Hepatocyte (in vitro differentiated cells): ENCODE measurements at regions not wholly inside any gene's neighbourhood (a gene's known extent, or its start where the extent isn't known, plus 50 kb on each side); places are given as distances from the start of the nearest gene placed in this dataset.

Experiments used
- DNase-seq: peaks from one replicate; pipeline ENCODE4 v3.0.0-alpha.2; 2016; ENCODE audit warnings: low spot score
- H2AFZ ChIP-seq: fragments of 200-600 bp; sonication (generic); 2 replicates; pipeline ENCODE4 v1.6.0; 2016; ENCODE audit warnings: antibody characterized with exemption, mild to moderate bottlenecking
- H3K27ac ChIP-seq: fragments of 200-600 bp; sonication (generic); 2 replicates; pipeline ENCODE4 v1.5.1; 2016; ENCODE audit warnings: mild to moderate bottlenecking
- H3K27me3 ChIP-seq: fragments of 200-600 bp; sonication (generic); 2 replicates; pipeline ENCODE4 v1.6.1; 2016
- H3K36me3 ChIP-seq: fragments of 200-600 bp; sonication (generic); replicated peaks from 2 replicates; pipeline ENCODE4 v1.5.1; 2016; ENCODE audit warnings: low read depth; ENCODE audit not compliant: insufficient read depth
- H3K4me1 ChIP-seq: fragments of 200-600 bp; sonication (generic); 2 replicates; pipeline ENCODE4 v1.5.1; 2016; ENCODE audit warnings: mild to moderate bottlenecking, moderate library complexity; ENCODE audit not compliant: insufficient read depth
- H3K4me2 ChIP-seq: fragments of 200-600 bp; sonication (generic); 2 replicates; pipeline ENCODE4 v1.6.0; 2016
- H3K4me3 ChIP-seq: fragments of 200-600 bp; sonication (generic); 2 replicates; pipeline ENCODE4 v1.5.1; 2016; ENCODE audit warnings: mild to moderate bottlenecking
- H3K79me2 ChIP-seq: fragments of 200-600 bp; sonication (generic); 2 replicates; pipeline ENCODE4 v1.6.0; 2017; ENCODE audit warnings: mild to moderate bottlenecking
- H3K9me2 ChIP-seq: fragments of 200-600 bp; sonication (generic); replicated peaks from 2 replicates; pipeline ENCODE4 v1.6.0; 2017; ENCODE audit warnings: mild to moderate bottlenecking; ENCODE audit not compliant: insufficient read depth
- H3K9me3 ChIP-seq: fragments of 200-600 bp; sonication (generic); 2 replicates; pipeline ENCODE4 v1.5.1; 2016; ENCODE audit warnings: low read depth, mild to moderate bottlenecking
- H4K20me1 ChIP-seq: fragments of 200-600 bp; sonication (generic); 2 replicates; pipeline ENCODE4 v1.6.0; 2016; ENCODE audit warnings: mild to moderate bottlenecking; ENCODE audit not compliant: insufficient read depth, poor library complexity, severe bottlenecking
- CTCF ChIP-seq: fragments of 200-600 bp; sonication (generic); IDR thresholded peaks from 2 replicates; pipeline ENCODE4 v1.5.1; 2016; ENCODE audit warnings: antibody characterized with exemption, mild to moderate bottlenecking; ENCODE audit not compliant: poor library complexity
- EZH2 ChIP-seq: fragments of 200-600 bp; sonication (generic); IDR thresholded peaks from 2 replicates; pipeline ENCODE4 v1.6.1; 2016; ENCODE audit warnings: antibody characterized with exemption, mild to moderate bottlenecking, borderline replicate concordance
- EZH2phosphoT487 ChIP-seq: fragments of 200-600 bp; sonication (generic); IDR thresholded peaks from one replicate; pipeline ENCODE4 v1.6.1; 2018; ENCODE audit warnings: antibody characterized with exemption, mild to moderate bottlenecking, low read depth, moderate library complexity; ENCODE audit not compliant: unreplicated experiment, severe bottlenecking
- WGBS: methylation state at CpG from one replicate; pipeline ENCODE4 v1.1.6; 2016; ENCODE audit warnings: low lambda C conversion rate; ENCODE audit errors: missing lambda C conversion rate; 5-methylcytosine and 5-hydroxymethylcytosine counted together

GRCh38 chr11:134691985-134692384 is 279.9 kb upstream of the B3GAT1 start:
- WGBS = 67% methylated on average over 6 of the region's 6 CpGs
- TF ChIP-seq EZH2 (no peak), EZH2phosphoT487 (no peak), CTCF (no peak)
- H3K9me2 ChIP-seq = no peaks in the 10 kb centered on the region
- peaks cover 10% of the 10 kb centered on the region for H3K27me3 ChIP-seq
- no peaks in the 10 kb centered on the region for H3K79me2 ChIP-seq
- H3K9me3 ChIP-seq = no peaks in the 10 kb centered on the region
- peak overlapping the region; percentile 32 for H3K4me2 ChIP-seq
- DNase-seq = no peak
- no peaks in the 10 kb centered on the region for H4K20me1 ChIP-seq
- no peak overlapping the region for H3K4me3 ChIP-seq
- peaks cover 4% of the 10 kb centered on the region for H3K4me1 ChIP-seq
- no peak overlapping the region for H3K27ac ChIP-seq
- H3K36me3 ChIP-seq = no peaks in the 10 kb centered on the region
- no peak overlapping the region for H2AFZ ChIP-seq

- no peaks in the 10 kb centered on the region for H3K79me2 ChIP-seq
- H3K4me1 ChIP-seq = peaks cover 4% of the 10 kb centered on the region
Measured at GRCh38 chr11:134691295-134691873, 279.3 kb upstream of the B3GAT1 start.

GRCh38 chr11:134689886-134690285 is 277.8 kb upstream of the B3GAT1 start:
- TF ChIP-seq CTCF (no peak), EZH2 (no peak), EZH2phosphoT487 (no peak)
- no peak overlapping the region for H2AFZ ChIP-seq
- H4K20me1 ChIP-seq = no peaks in the 10 kb centered on the region
- H3K27me3 ChIP-seq = peaks cover 7% of the 10 kb centered on the region
- no peaks in the 10 kb centered on the region for H3K9me3 ChIP-seq
- no peak overlapping the region for H3K4me2 ChIP-seq
- H3K4me3 ChIP-seq = no peak overlapping the region
- peaks cover 4% of the 10 kb centered on the region for H3K4me1 ChIP-seq
- no peaks in the 10 kb centered on the region for H3K9me2 ChIP-seq
- WGBS = 90% methylated on average over 2 of the region's 2 CpGs
- no peaks in the 10 kb centered on the region for H3K79me2 ChIP-seq
- H3K27ac ChIP-seq = no peak overlapping the region
- H3K36me3 ChIP-seq = no peaks in the 10 kb centered on the region
- no peak for DNase-seq

More at GRCh38 chr11:134691295-134691873, 279.3 kb upstream of the B3GAT1 start:
- Histone ChIP-seq H3K9me3 (no peaks in the 10 kb centered on the region), H3K27ac (no peak overlapping the region), H3K4me2 (peak overlapping the region; percentile 32), H2AFZ (no peak overlapping the region), H3K4me3 (no peak overlapping the region), H3K27me3 (peaks cover 7% of the 10 kb centered on the region), H3K9me2 (no peaks in the 10 kb centered on the region), H3K36me3 (no peaks in the 10 kb centered on the region), H4K20me1 (no peaks in the 10 kb centered on the region)
- no peak for DNase-seq
- TF ChIP-seq EZH2phosphoT487 = no peak
- WGBS = 63% methylated on average over 13 of the region's 13 CpGs

- TF ChIP-seq CTCF (no peak), EZH2phosphoT487 (no peak), EZH2 (no peak)
- Histone ChIP-seq H2AFZ (no peak overlapping the region), H3K4me3 (no peak overlapping the region), H3K4me2 (no peak overlapping the region), H3K27me3 (peaks cover 7% of the 10 kb centered on the region), H4K20me1 (no peaks in the 10 kb centered on the region), H3K79me2 (no peaks in the 10 kb centered on the region), H3K9me3 (no peaks in the 10 kb centered on the region), H3K36me3 (no peaks in the 10 kb centered on the region), H3K9me2 (no peaks in the 10 kb centered on the region), H3K4me1 (peaks cover 4% of the 10 kb centered on the region), H3K27ac (no peak overlapping the region)
- DNase-seq = no peak
- 89% methylated on average over 2 of the region's 2 CpGs for WGBS
Measured at GRCh38 chr11:134687548-134687947, 275.5 kb upstream of the B3GAT1 start.
